ENCODE measurements at regions not wholly inside any gene's neighbourhood (a gene's known extent, or its start where the extent isn't known, plus 50 kb on each side); places are given as distances from the start of the nearest gene placed in this dataset.

- Histone ChIP-seq H3K27me3 (replicated peaks in 1 of 4; ENCODE audit: control extremely low read depth in 1 of 4, control insufficient read depth in 3 of 4, insufficient read depth in 4 of 4, low read length in 3 of 4) (no peaks in the 10 kb centered on the region), H4K20me1 (ENCODE audit: control insufficient read depth, insufficient read depth, low read length, poor library complexity, severe bottlenecking) (no peaks in the 10 kb centered on the region), H3K36me3 (replicated peaks in 1 of 2; ENCODE audit: control extremely low read depth in 1 of 2, control insufficient read depth in 1 of 2, extremely low read depth in 1 of 2, insufficient read depth in 2 of 2, low read length in 1 of 2) (no peaks in the 10 kb centered on the region), H3K27ac (ENCODE audit: low read length in 2 of 2) (no peak overlapping the region), H3K9me3 (ENCODE audit: control extremely low read depth in 1 of 3, control insufficient read depth in 2 of 3, insufficient read depth in 1 of 3, low read length in 2 of 3) (peaks cover 0 to 4% (median 0%) of the 10 kb centered on the region in 3 donors), H2AFZ (ENCODE audit: insufficient read depth, low read depth, low read length, poor library complexity, severe bottlenecking) (no peak overlapping the region), H3K79me2 (ENCODE audit: control insufficient read depth, insufficient read depth, low read length) (no peaks in the 10 kb centered on the region), H3K4me2 (replicated peaks; ENCODE audit: low read depth, low read length, poor library complexity, severe bottlenecking) (no peak overlapping the region), H3K9ac (ENCODE audit: low read length) (no peak overlapping the region), H3K4me3 (ENCODE audit: control extremely low read depth in 1 of 5, extremely low read depth in 1 of 5, insufficient read depth in 1 of 5, low read depth in 2 of 5, low read length in 4 of 5) (no peak overlapping the region), H3K4me1 (ENCODE audit: control insufficient read depth in 2 of 2, insufficient read depth in 2 of 2, low read length in 2 of 2) (no peaks in the 10 kb centered on the region)
- ChIA-PET CTCF (no interaction called here), POLR2A (no interaction called here)
- ATAC-seq (ENCODE audit: low read depth) (no peak), DNase-seq (no peak)
- Mint-ChIP-seq H3K27ac (no peak overlapping the region), H3K9me3 (ENCODE audit: insufficient read depth) (peaks cover 3% of the 10 kb centered on the region), H3K4me3 (no peak overlapping the region), H3K27me3 (no peaks in the 10 kb centered on the region), H3K4me1 (no peaks in the 10 kb centered on the region)
- intact Hi-C loops (cut with micrococcal nuclease), result no loop called here
- TF ChIP-seq CTCF (IDR thresholded peaks at IDR 0.05) (no peak), EZH2 (IDR thresholded peaks at IDR 0.05; ENCODE audit: borderline replicate concordance, insufficient read depth, low read depth, low read length, poor library complexity, severe bottlenecking) (no peak)
- no CpG with 5 or more reads among the region's 1 CpG for WGBS (ENCODE audit: insufficient coverage)
Observed at GRCh38 chr10:108055506-108055905, 891.0 kb upstream of the SORCS1 start.

GRCh38 chr10:108052981-108053380 lies 888.5 kb upstream of the SORCS1 start:
- Histone ChIP-seq H3K9ac (ENCODE audit: low read length) (no peak overlapping the region), H3K4me3 (ENCODE audit: control extremely low read depth in 1 of 5, extremely low read depth in 1 of 5, insufficient read depth in 1 of 5, low read depth in 2 of 5, low read length in 4 of 5) (no peak overlapping the region), H3K79me2 (ENCODE audit: control insufficient read depth, insufficient read depth, low read length) (no peaks in the 10 kb centered on the region), H3K27me3 (replicated peaks in 1 of 4; ENCODE audit: control extremely low read depth in 1 of 4, control insufficient read depth in 3 of 4, insufficient read depth in 4 of 4, low read length in 3 of 4) (no peaks in the 10 kb centered on the region), H3K9me3 (ENCODE audit: control extremely low read depth in 1 of 3, control insufficient read depth in 2 of 3, insufficient read depth in 1 of 3, low read length in 2 of 3) (peaks cover 0 to 8% (median 0%) of the 10 kb centered on the region in 3 donors), H3K4me2 (replicated peaks; ENCODE audit: low read depth, low read length, poor library complexity, severe bottlenecking) (no peak overlapping the region), H3K4me1 (ENCODE audit: control insufficient read depth in 2 of 2, insufficient read depth in 2 of 2, low read length in 2 of 2) (no peaks in the 10 kb centered on the region), H2AFZ (ENCODE audit: insufficient read depth, low read depth, low read length, poor library complexity, severe bottlenecking) (no peak overlapping the region), H3K36me3 (replicated peaks in 1 of 2; ENCODE audit: control extremely low read depth in 1 of 2, control insufficient read depth in 1 of 2, extremely low read depth in 1 of 2, insufficient read depth in 2 of 2, low read length in 1 of 2) (no peaks in the 10 kb centered on the region), H3K27ac (ENCODE audit: low read length in 2 of 2) (no peak overlapping the region), H4K20me1 (ENCODE audit: control insufficient read depth, insufficient read depth, low read length, poor library complexity, severe bottlenecking) (no peaks in the 10 kb centered on the region)
- POLR2A ChIA-PET, result no interaction called here
- Mint-ChIP-seq H3K27ac (no peak overlapping the region), H3K27me3 (no peaks in the 10 kb centered on the region), H3K4me1 (no peaks in the 10 kb centered on the region), H3K4me3 (no peak overlapping the region), H3K9me3 (ENCODE audit: insufficient read depth) (peaks cover 3% of the 10 kb centered on the region)
- no CpG with 5 or more reads among the region's 1 CpG for WGBS (ENCODE audit: insufficient coverage)
- no peak for TF ChIP-seq CTCF (IDR thresholded peaks at IDR 0.05)
- no peak for TF ChIP-seq EZH2 (IDR thresholded peaks at IDR 0.05; ENCODE audit: borderline replicate concordance, insufficient read depth, low read depth, low read length, poor library complexity, severe bottlenecking)
- no peak for DNase-seq
- no peak for ATAC-seq (ENCODE audit: low read depth)
- intact Hi-C loops (cut with micrococcal nuclease), result no loop called here
- CTCF ChIA-PET, result no interaction called here

Measured in B cell (primary cell).